ENCODE measurements at regions not wholly inside any gene's neighbourhood (a gene's known extent, or its start where the extent isn't known, plus 50 kb on each side); places are given as distances from the start of the nearest gene placed in this dataset.

GRCh38 chr12:92030618-92031017 lies 115.0 kb downstream of the BTG1 start:
- no peaks in the 10 kb centered on the region for H3K36me3 ChIP-seq (ENCODE audit: control insufficient read depth, insufficient read depth, low read length)
- no peaks in the 10 kb centered on the region for H3K27me3 ChIP-seq (ENCODE audit: control insufficient read depth, insufficient read depth, low read length)
- TF ChIP-seq, protein P1, sequence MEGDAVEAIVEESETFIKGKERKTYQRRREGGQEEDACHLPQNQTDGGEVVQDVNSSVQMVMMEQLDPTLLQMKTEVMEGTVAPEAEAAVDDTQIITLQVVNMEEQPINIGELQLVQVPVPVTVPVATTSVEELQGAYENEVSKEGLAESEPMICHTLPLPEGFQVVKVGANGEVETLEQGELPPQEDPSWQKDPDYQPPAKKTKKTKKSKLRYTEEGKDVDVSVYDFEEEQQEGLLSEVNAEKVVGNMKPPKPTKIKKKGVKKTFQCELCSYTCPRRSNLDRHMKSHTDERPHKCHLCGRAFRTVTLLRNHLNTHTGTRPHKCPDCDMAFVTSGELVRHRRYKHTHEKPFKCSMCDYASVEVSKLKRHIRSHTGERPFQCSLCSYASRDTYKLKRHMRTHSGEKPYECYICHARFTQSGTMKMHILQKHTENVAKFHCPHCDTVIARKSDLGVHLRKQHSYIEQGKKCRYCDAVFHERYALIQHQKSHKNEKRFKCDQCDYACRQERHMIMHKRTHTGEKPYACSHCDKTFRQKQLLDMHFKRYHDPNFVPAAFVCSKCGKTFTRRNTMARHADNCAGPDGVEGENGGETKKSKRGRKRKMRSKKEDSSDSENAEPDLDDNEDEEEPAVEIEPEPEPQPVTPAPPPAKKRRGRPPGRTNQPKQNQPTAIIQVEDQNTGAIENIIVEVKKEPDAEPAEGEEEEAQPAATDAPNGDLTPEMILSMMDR (IDR thresholded peaks at IDR 0.05; ENCODE audit: insufficient read depth, low read length, poor library complexity, severe bottlenecking) = no peak
- DNase-seq (ENCODE audit: low read depth) = no peak
- H3K4me3 ChIP-seq (ENCODE audit: low read depth, low read length) = no peak overlapping the region

GRCh38 chr12:92029902-92030586 lies 115.6 kb downstream of the BTG1 start:
- DNase-seq (ENCODE audit: low read depth) = no peak
- TF ChIP-seq, protein P1 (IDR thresholded peaks at IDR 0.05; ENCODE audit: insufficient read depth, low read length, poor library complexity, severe bottlenecking) = no peak
- H3K36me3 ChIP-seq (ENCODE audit: control insufficient read depth, insufficient read depth, low read length) = no peaks in the 10 kb centered on the region
- no peak overlapping the region for H3K4me3 ChIP-seq (ENCODE audit: low read depth, low read length)
- no peaks in the 10 kb centered on the region for H3K27me3 ChIP-seq (ENCODE audit: control insufficient read depth, insufficient read depth, low read length)

DNA sequence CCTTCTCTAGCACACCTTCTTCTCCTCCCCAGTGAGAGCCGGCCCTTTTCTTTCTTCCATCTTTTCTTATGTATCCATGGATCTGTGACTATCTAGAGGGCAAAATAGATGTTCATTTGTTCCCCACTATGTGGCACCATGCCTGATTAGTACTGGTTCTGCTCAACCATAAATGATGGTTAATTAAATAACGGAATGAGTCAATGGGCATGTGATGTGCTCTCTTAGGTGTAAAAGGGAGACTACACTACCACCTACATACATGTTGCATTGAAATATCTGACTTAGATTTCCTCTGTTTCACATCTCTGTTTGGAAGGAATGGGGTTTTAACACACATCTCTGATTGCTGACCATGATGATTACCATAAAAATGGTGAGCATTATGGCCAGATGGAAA lies 116.5 kb downstream of the BTG1 start:
- TF ChIP-seq, protein P1 (IDR thresholded peaks at IDR 0.05; ENCODE audit: insufficient read depth, low read length, poor library complexity, severe bottlenecking) = no peak
- Histone ChIP-seq H3K4me3 (ENCODE audit: low read depth, low read length) (no peak overlapping the region), H3K36me3 (ENCODE audit: control insufficient read depth, insufficient read depth, low read length) (no peaks in the 10 kb centered on the region), H3K27me3 (ENCODE audit: control insufficient read depth, insufficient read depth, low read length) (no peaks in the 10 kb centered on the region)
- no peak for DNase-seq (ENCODE audit: low read depth)

- no peak for DNase-seq (ENCODE audit: low read depth)
- TF ChIP-seq, protein P1 (IDR thresholded peaks at IDR 0.05; ENCODE audit: insufficient read depth, low read length, poor library complexity, severe bottlenecking) = no peak
- Histone ChIP-seq H3K4me3 (ENCODE audit: low read depth, low read length) (no peak overlapping the region), H3K27me3 (ENCODE audit: control insufficient read depth, insufficient read depth, low read length) (no peaks in the 10 kb centered on the region), H3K36me3 (ENCODE audit: control insufficient read depth, insufficient read depth, low read length) (no peaks in the 10 kb centered on the region)
These were observed 117.3 kb downstream of the BTG1 start for GRCh38 chr12:92028441-92028709.

DNA sequence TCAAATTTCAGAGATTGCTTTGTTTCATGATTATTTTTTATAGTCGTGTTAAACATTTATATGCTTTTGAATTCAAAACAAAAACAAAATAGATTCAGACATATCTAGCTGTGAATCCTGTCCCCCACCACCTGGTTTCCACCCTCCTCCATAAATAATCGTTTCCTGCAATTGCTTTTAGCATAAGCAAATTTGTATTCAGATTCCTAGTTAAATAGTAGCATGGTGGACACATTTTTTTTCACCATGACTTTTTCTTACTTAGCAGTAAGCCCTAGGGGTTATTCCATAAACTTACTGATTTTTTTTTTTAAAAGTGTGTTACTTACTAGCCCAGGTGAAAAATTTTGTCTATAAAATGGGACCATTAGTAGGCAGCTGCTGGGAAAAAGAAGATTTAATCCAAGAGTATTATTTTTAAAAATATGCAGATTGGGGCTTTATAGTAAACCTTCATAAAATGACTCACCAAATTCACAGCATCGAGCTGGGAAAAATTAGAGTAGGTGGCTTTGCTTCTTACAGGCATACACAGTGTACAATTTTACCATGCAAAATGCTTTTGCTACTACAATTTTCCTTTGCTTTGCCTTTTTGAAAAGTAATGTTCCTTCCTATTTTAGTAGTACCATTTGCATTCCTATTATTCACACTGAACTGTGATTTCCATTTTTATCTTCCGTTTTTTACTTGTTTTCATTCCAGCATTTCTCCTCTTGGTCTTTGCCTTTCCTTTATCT lies 117.8 kb downstream of the BTG1 start:
- no peak for DNase-seq (ENCODE audit: low read depth)
- no peaks in the 10 kb centered on the region for H3K36me3 ChIP-seq (ENCODE audit: control insufficient read depth, insufficient read depth, low read length)
- TF ChIP-seq, protein P1 (IDR thresholded peaks at IDR 0.05; ENCODE audit: insufficient read depth, low read length, poor library complexity, severe bottlenecking) = no peak

DNA sequence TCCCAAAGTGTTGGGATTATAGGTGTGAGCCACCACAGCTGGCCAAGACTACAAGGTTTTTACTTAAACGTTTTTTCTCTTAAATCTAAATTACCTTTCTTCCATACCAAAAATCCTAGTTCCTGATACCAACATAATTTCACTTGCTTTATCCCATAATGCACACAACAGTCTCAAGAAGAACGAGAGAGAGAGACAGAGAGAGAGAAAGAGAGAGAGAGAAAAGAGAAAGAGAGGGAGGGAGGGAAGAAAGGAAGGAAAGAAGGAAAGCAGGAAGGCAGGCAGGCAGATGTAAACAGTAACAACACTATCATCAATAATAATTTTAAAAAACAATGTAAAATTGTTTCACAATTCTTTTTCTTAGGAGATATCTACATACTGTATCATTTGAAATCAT lies 118.4 kb downstream of the BTG1 start:
- Histone ChIP-seq H3K36me3 (ENCODE audit: control insufficient read depth, insufficient read depth, low read length) (no peaks in the 10 kb centered on the region), H3K27me3 (ENCODE audit: control insufficient read depth, insufficient read depth, low read length) (no peaks in the 10 kb centered on the region), H3K4me3 (ENCODE audit: low read depth, low read length) (no peak overlapping the region)
- no peak for DNase-seq (ENCODE audit: low read depth)
- TF ChIP-seq, protein P1 (IDR thresholded peaks at IDR 0.05; ENCODE audit: insufficient read depth, low read length, poor library complexity, severe bottlenecking) = no peak

More for the DNA sequence above, 117.8 kb downstream of the BTG1 start:
- Histone ChIP-seq H3K4me3 (ENCODE audit: low read depth, low read length) (no peak overlapping the region), H3K27me3 (ENCODE audit: control insufficient read depth, insufficient read depth, low read length) (no peaks in the 10 kb centered on the region)
